Prostate gland (tissue), 2 donors: ENCODE measurements at regions not wholly inside any gene's neighbourhood (a gene's known extent, or its start where the extent isn't known, plus 50 kb on each side); places are given as distances from the start of the nearest gene placed in this dataset.

ENCODE experiments used
- CTCF ChIP-seq, 4 experiments: fragments of 200-600 bp in 2 of 4; fragments of 450-650 bp in 2 of 4; sonication (generic) in 2 of 4; IDR thresholded peaks; 1 replicate in 3 of 4; 2 replicates in 1 of 4; pipeline ENCODE4 v1.5.1; 2016 to 2019; ENCODE audit warnings: antibody characterized with exemption in 4 of 4, mild to moderate bottlenecking in 2 of 4, moderate library complexity in 2 of 4
- POLR2A ChIP-seq: fragments of 450-650 bp; IDR thresholded peaks from one replicate; pipeline ENCODE4 v1.6.1; 2016; ENCODE audit warnings: antibody characterized with exemption, mild to moderate bottlenecking
- POLR2AphosphoS5 ChIP-seq: sonication (generic); formaldehyde crosslinking; IDR thresholded peaks from one replicate; pipeline ENCODE4 v1.6.1; 2017; ENCODE audit warnings: antibody characterized with exemption

DNA sequence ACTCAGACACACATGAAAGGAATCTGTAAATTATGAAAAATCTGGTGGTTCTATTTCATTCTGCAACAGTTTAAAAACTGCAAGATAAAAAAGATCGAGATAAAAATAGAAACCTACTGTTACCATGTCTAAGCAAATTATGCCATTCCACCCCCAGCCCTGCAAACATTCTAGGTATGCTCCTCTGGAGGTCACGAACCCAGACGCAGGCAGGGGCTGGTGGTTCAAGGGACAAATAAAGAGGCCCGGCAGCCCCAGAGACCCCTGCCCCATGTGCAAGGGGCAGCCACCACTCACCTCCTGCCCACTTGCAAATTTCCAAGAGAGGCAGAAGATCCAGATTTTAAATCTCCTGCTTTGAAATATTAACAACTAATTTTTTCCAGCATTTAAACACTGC, 210.5 kb downstream of the ANAPC1 start:
- TF ChIP-seq CTCF (IDR thresholded peaks at IDR 0.05) (no peak), POLR2A (no peak), POLR2AphosphoS5 (no peak)
